Heart left ventricle (tissue), 13 donors: ENCODE measurements at regions not wholly inside any gene's neighbourhood (a gene's known extent, or its start where the extent isn't known, plus 50 kb on each side); places are given as distances from the start of the nearest gene placed in this dataset.

Experiments used
- CTCF ChIP-seq, 12 donors: fragments of 200-600 bp; sonication (generic) in 4 of 12; IDR thresholded peaks; one replicate each; pipeline versions ENCODE4 v1.5.0 to v1.8.0; 2018 to 2022; ENCODE audit warnings: antibody characterized with exemption in 12 of 12, mild to moderate bottlenecking in 5 of 12
- POLR2A ChIP-seq, 2 donors: fragments of 450-650 bp; IDR thresholded peaks; one replicate each; pipeline ENCODE4 v1.6.1; 2017; ENCODE audit warnings: antibody characterized with exemption in 2 of 2, mild to moderate bottlenecking in 2 of 2, moderate library complexity in 2 of 2
- donor health status: ischemic (EF 13 %, LVEDD 7.1; RV severe dilation, severe dysfunction).
- donor health status: DM: no; HTN: yes; CAD: no.
- donor health status: DM: no; HTN: no; CAD: no.
- donor health status: ischemic (EF 25% LVEDD 6.9; RV normal size, moderate dysfunction).
- donor health status: ischemic (EF 25% LVEDD 5.7; RV mildly dilated, moderate dysfunction).
- donor health status: ischemic (EF 35%, LVEDD 5.7; RV mildly dilated, moderate dysfunction).
- donor health status: nonischemic (EF 11% LVEDD 7.7; RV severe dilation, severe dysfunction).
- donor health status: DM: yes; HTN: yes; CAD: no.
- donor health status: PGD.
- donor health status: ischemic (EF 29% LVEDD 5.4; RV normal size, mild dysfunction).
- donor health status: nonischemic (EF 23%, LVEDD 6.1; RV moderate dilation, normal function).

- TF ChIP-seq POLR2A (IDR thresholded peaks at IDR 0.05) = no peak
- no peak for TF ChIP-seq CTCF (IDR thresholded peaks at IDR 0.05)
Observed at GRCh38 chr5:175797521-175798038, 73.8 kb upstream of the CPLX2 start.
